ENCODE measurements at regions not wholly inside any gene's neighbourhood (a gene's known extent, or its start where the extent isn't known, plus 50 kb on each side); places are given as distances from the start of the nearest gene placed in this dataset.

GRCh38 chr14:87457720-87458119 lies 535.3 kb downstream of the GALC start (continued):
- TF ChIP-seq, protein P1, sequence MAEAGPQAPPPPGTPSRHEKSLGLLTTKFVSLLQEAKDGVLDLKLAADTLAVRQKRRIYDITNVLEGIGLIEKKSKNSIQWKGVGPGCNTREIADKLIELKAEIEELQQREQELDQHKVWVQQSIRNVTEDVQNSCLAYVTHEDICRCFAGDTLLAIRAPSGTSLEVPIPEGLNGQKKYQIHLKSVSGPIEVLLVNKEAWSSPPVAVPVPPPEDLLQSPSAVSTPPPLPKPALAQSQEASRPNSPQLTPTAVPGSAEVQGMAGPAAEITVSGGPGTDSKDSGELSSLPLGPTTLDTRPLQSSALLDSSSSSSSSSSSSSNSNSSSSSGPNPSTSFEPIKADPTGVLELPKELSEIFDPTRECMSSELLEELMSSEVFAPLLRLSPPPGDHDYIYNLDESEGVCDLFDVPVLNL (IDR thresholded peaks at IDR 0.05; ENCODE audit: low read depth, low read length), result no peak

- POLR2A ChIA-PET, result no interaction called here
- Histone ChIP-seq H3K4me1 (ENCODE audit: control insufficient read depth, insufficient read depth, low read length) (no peaks in the 10 kb centered on the region), H3K36me3 (ENCODE audit: control insufficient read depth in 2 of 2, insufficient read depth in 2 of 2, low read length in 1 of 2) (no peaks in the 10 kb centered on the region), H3K9ac (ENCODE audit: control insufficient read depth, insufficient read depth, low read length) (no peak overlapping the region), H2AFZ (ENCODE audit: control insufficient read depth, low read depth, low read length) (no peak overlapping the region), H4K20me1 (ENCODE audit: control insufficient read depth, insufficient read depth) (no peaks in the 10 kb centered on the region), H3K9me3 (replicated peaks; ENCODE audit: control insufficient read depth, insufficient read depth, low read length) (no peaks in the 10 kb centered on the region), H3K4me3 (no peak overlapping the region), H3K79me2 (ENCODE audit: control insufficient read depth, insufficient read depth, low read length) (no peaks in the 10 kb centered on the region), H3K27ac (ENCODE audit: control insufficient read depth, insufficient read depth) (no peak overlapping the region), H3K27me3 (replicated peaks in 1 of 2; ENCODE audit: control insufficient read depth in 2 of 2, insufficient read depth in 2 of 2, low read length in 1 of 2) (no peaks in the 10 kb centered on the region), H3K4me2 (ENCODE audit: control insufficient read depth, insufficient read depth) (no peak overlapping the region)
- BruUV-seq (replicated peaks), result no TSS peak
- SMC1A ChIA-PET (ENCODE audit: uncharacterized antibody, unreplicated experiment), result no interaction called here
- WGBS (ENCODE audit: insufficient coverage, insufficient replicate concordance, low lambda C conversion rate, missing lambda C conversion rate), result 2% methylated on average over 3 of the region's 3 CpGs
- ATAC-seq, result no peak
- no peak for DNase-seq (ENCODE audit: low read depth, low spot score)
- intact Hi-C loops (cut with micrococcal nuclease; ENCODE audit: unreplicated experiment), result no loop called here
- in situ Hi-C loops (cut with MboI), result no loop called here
- FAIRE-seq, result no peak
- CTCF ChIA-PET, result no interaction called here
- TF ChIP-seq FOXK2 (IDR thresholded peaks at IDR 0.05) (no peak), STAT1 (conservative IDR thresholded peaks at IDR 0.05) (no peak), PKNOX1 (IDR thresholded peaks at IDR 0.05) (no peak), RUNX3 (IDR thresholded peaks at IDR 0.05; ENCODE audit: low read length) (no peak), SUZ12 (IDR thresholded peaks at IDR 0.05; ENCODE audit: unreplicated experiment) (no peak), PML (IDR thresholded peaks at IDR 0.05; ENCODE audit: low read length) (no peak), GATAD2B (conservative IDR thresholded peaks at IDR 0.05; ENCODE audit: low read depth) (no peak), DPF2 (IDR thresholded peaks at IDR 0.05) (no peak), MTA2 (IDR thresholded peaks at IDR 0.05; ENCODE audit: low read depth) (no peak), STAT3 (IDR thresholded peaks at IDR 0.05; ENCODE audit: low read depth, low read length) (no peak), ATF7 (IDR thresholded peaks at IDR 0.05; ENCODE audit: low read depth) (no peak), LARP7 (IDR thresholded peaks at IDR 0.05) (no peak), ZNF207 (IDR thresholded peaks at IDR 0.05; ENCODE audit: borderline replicate concordance) (no peak), NR2C1 (IDR thresholded peaks at IDR 0.05) (no peak), ESRRA (IDR thresholded peaks at IDR 0.05; ENCODE audit: low read length) (no peak), TCF12 (IDR thresholded peaks at IDR 0.05; ENCODE audit: low read depth, low read length) (no peak), ZSCAN29 (IDR thresholded peaks at IDR 0.05) (no peak), MTA3 (IDR thresholded peaks at IDR 0.05; ENCODE audit: borderline replicate concordance, low read length) (no peak)
- TF ChIP-seq, protein P2, sequence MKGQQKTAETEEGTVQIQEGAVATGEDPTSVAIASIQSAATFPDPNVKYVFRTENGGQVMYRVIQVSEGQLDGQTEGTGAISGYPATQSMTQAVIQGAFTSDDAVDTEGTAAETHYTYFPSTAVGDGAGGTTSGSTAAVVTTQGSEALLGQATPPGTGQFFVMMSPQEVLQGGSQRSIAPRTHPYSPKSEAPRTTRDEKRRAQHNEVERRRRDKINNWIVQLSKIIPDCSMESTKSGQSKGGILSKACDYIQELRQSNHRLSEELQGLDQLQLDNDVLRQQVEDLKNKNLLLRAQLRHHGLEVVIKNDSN (IDR thresholded peaks at IDR 0.05; ENCODE audit: borderline replicate concordance, extremely low read length, insufficient read depth, low read depth, low read length), result no peak
- TF ChIP-seq, protein P3, sequence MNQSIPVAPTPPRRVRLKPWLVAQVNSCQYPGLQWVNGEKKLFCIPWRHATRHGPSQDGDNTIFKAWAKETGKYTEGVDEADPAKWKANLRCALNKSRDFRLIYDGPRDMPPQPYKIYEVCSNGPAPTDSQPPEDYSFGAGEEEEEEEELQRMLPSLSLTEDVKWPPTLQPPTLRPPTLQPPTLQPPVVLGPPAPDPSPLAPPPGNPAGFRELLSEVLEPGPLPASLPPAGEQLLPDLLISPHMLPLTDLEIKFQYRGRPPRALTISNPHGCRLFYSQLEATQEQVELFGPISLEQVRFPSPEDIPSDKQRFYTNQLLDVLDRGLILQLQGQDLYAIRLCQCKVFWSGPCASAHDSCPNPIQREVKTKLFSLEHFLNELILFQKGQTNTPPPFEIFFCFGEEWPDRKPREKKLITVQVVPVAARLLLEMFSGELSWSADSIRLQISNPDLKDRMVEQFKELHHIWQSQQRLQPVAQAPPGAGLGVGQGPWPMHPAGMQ (IDR thresholded peaks at IDR 0.05; ENCODE audit: borderline replicate concordance), result no peak
- RAD21 ChIA-PET (ENCODE audit: unreplicated experiment), result no interaction called here
Measured at GRCh38 chr14:87450193-87450592, 542.8 kb downstream of the GALC start.
